H9 (cell line): ENCODE measurements at regions not wholly inside any gene's neighbourhood (a gene's known extent, or its start where the extent isn't known, plus 50 kb on each side); places are given as distances from the start of the nearest gene placed in this dataset.

Experiments used
- DNase-seq: peaks from one replicate; pipeline ENCODE4 v3.0.0-alpha.2; 2017
- H2AFZ ChIP-seq: one replicate; pipeline ENCODE4 v1.6.1; 2013; ENCODE audit warnings: mild to moderate bottlenecking, low read length, control low read depth, moderate library complexity
- H2AK5ac ChIP-seq: 2 replicates; pipeline ENCODE4 v1.6.1; 2013; ENCODE audit warnings: low read length, control low read depth, mixed read lengths; ENCODE audit not compliant: insufficient read length
- H2BK120ac ChIP-seq: one replicate; pipeline ENCODE4 v1.6.1; 2013; ENCODE audit warnings: low read depth, mild to moderate bottlenecking, low read length, control low read depth, inconsistent platforms; ENCODE audit not compliant: poor library complexity, severe bottlenecking
- H2BK12ac ChIP-seq: 2 replicates; pipeline ENCODE4 v1.6.1; 2013; ENCODE audit warnings: low read length, control low read depth, mixed read lengths, low read depth; ENCODE audit not compliant: insufficient read length
- H2BK15ac ChIP-seq: 2 replicates; pipeline ENCODE4 v1.6.1; 2013; ENCODE audit warnings: low read depth, low read length, control low read depth
- H2BK20ac ChIP-seq: one replicate; pipeline ENCODE4 v1.6.1; 2013; ENCODE audit warnings: low read depth, mild to moderate bottlenecking, low read length, control low read depth, inconsistent platforms; ENCODE audit not compliant: poor library complexity, severe bottlenecking
- H2BK5ac ChIP-seq: 2 replicates; pipeline ENCODE4 v1.6.1; 2013; ENCODE audit warnings: low read length, control low read depth, mixed read lengths; ENCODE audit not compliant: insufficient read length
- H3K14ac ChIP-seq: 2 replicates; pipeline ENCODE4 v1.6.1; 2013; ENCODE audit warnings: low read length, control low read depth; ENCODE audit not compliant: insufficient read depth
- H3K18ac ChIP-seq: 2 replicates; pipeline ENCODE4 v1.6.1; 2013; ENCODE audit warnings: low read depth, mild to moderate bottlenecking, mixed read lengths, low read length, control low read depth; ENCODE audit not compliant: insufficient read length
- H3K23ac ChIP-seq: 2 replicates; pipeline ENCODE4 v1.6.1; 2013; ENCODE audit warnings: low read length, control low read depth, mixed read lengths, low read depth; ENCODE audit not compliant: insufficient read length
- H3K23me2 ChIP-seq: 2 replicates; pipeline ENCODE4 v1.6.1; 2013; ENCODE audit warnings: low read depth, mild to moderate bottlenecking, mixed read lengths, low read length, control low read depth; ENCODE audit not compliant: insufficient read length, poor library complexity, severe bottlenecking
- H3K27ac ChIP-seq: 2 replicates; pipeline ENCODE4 v1.5.1; 2013; ENCODE audit warnings: low read length, control low read depth, mixed read lengths, low read depth; ENCODE audit not compliant: insufficient read length
- H3K27me3 ChIP-seq: 2 replicates; pipeline ENCODE4 v1.6.1; 2013; ENCODE audit warnings: low read length, control low read depth, inconsistent platforms; ENCODE audit not compliant: insufficient read depth
- H3K4ac ChIP-seq: 2 replicates; pipeline ENCODE4 v1.6.1; 2013; ENCODE audit warnings: low read depth, mild to moderate bottlenecking, control low read depth, inconsistent platforms, low read length, moderate library complexity
- H3K4me1 ChIP-seq: 2 replicates; pipeline ENCODE4 v1.6.1; 2013; ENCODE audit warnings: low read length, control low read depth, inconsistent platforms; ENCODE audit not compliant: insufficient read depth
- H3K4me2 ChIP-seq: 2 replicates; pipeline ENCODE4 v1.6.1; 2013; ENCODE audit warnings: low read length, control low read depth, mixed read lengths; ENCODE audit not compliant: insufficient read length, insufficient read depth
- H3K56ac ChIP-seq: 2 replicates; pipeline ENCODE4 v1.6.1; 2013; ENCODE audit warnings: low read depth, mild to moderate bottlenecking, mixed read lengths, low read length, control low read depth; ENCODE audit not compliant: insufficient read length
- H3K79me1 ChIP-seq: 2 replicates; pipeline ENCODE4 v1.6.1; 2013; ENCODE audit warnings: low read depth, mild to moderate bottlenecking, moderate library complexity, low read length, control low read depth, inconsistent platforms; ENCODE audit not compliant: insufficient read depth, poor library complexity, severe bottlenecking
- H3K79me2 ChIP-seq: 2 replicates; pipeline ENCODE4 v1.6.1; 2013; ENCODE audit warnings: low read length, control low read depth, inconsistent platforms; ENCODE audit not compliant: insufficient read depth
- H3K9ac ChIP-seq: 2 replicates; pipeline ENCODE4 v1.6.1; 2013; ENCODE audit warnings: low read length, control low read depth, mixed read lengths; ENCODE audit not compliant: insufficient read length; ENCODE audit errors: extremely low read depth
- H3K9me3 ChIP-seq: one replicate; pipeline ENCODE4 v1.6.1; 2013; ENCODE audit warnings: low read depth, low read length, inconsistent platforms; ENCODE audit not compliant: control insufficient read depth
- H3T11ph ChIP-seq: one replicate; pipeline ENCODE4 v1.6.1; 2013; ENCODE audit warnings: mild to moderate bottlenecking, low read length, control low read depth, inconsistent platforms
- H4K20me1 ChIP-seq: one replicate; pipeline ENCODE4 v1.6.1; 2013; ENCODE audit not compliant: control insufficient read depth, insufficient read length, insufficient read depth
- H4K5ac ChIP-seq: 2 replicates; pipeline ENCODE4 v1.6.1; 2013; ENCODE audit warnings: low read depth, mild to moderate bottlenecking, mixed read lengths, low read length, control low read depth; ENCODE audit not compliant: insufficient read length
- H4K8ac ChIP-seq: replicated peaks from 2 replicates; pipeline ENCODE4 v1.6.1; 2013; ENCODE audit warnings: low read length, control low read depth, mixed read lengths, low read depth; ENCODE audit not compliant: insufficient read length
- H4K91ac ChIP-seq: 2 replicates; pipeline ENCODE4 v1.6.1; 2013; ENCODE audit warnings: low read depth, mild to moderate bottlenecking, moderate library complexity, mixed read lengths, low read length, control low read depth; ENCODE audit not compliant: insufficient read length
- H3K27ac Mint-ChIP-seq, 3 experiments: 2 replicates in 2 of 3; 3 replicates in 1 of 3; pipeline ENCODE4 v1.8.0; 2020 to 2021; ENCODE audit warnings: mixed read lengths in 3 of 3, mild to moderate bottlenecking in 1 of 3, moderate library complexity in 1 of 3
- H3K27me3 Mint-ChIP-seq: 2 replicates; pipeline ENCODE4 v1.8.0; 2021; ENCODE audit warnings: low read depth, mild to moderate bottlenecking, moderate library complexity, mixed read lengths
- H3K36me3 Mint-ChIP-seq, 3 experiments: 2 replicates in 2 of 3; 3 replicates in 1 of 3; pipeline ENCODE4 v1.8.0; 2020 to 2021; ENCODE audit warnings: low read depth in 3 of 3, mixed read lengths in 3 of 3; ENCODE audit not compliant: insufficient read depth in 1 of 3
- H3K4me1 Mint-ChIP-seq, 2 experiments: 2 replicates each; pipeline ENCODE4 v1.8.0; 2020; ENCODE audit warnings: mixed read lengths in 2 of 2
- H3K4me3 Mint-ChIP-seq, 2 experiments: 2 replicates in 1 of 2; 3 replicates in 1 of 2; pipeline ENCODE4 v1.8.0; 2020 to 2021; ENCODE audit warnings: mild to moderate bottlenecking in 2 of 2, mixed read lengths in 2 of 2, moderate library complexity in 1 of 2
- H3K9me3 Mint-ChIP-seq, 2 experiments: 2 replicates in 1 of 2; 3 replicates in 1 of 2; pipeline ENCODE4 v1.8.0; 2020; ENCODE audit warnings: mild to moderate bottlenecking in 2 of 2, mixed read lengths in 2 of 2, moderate library complexity in 1 of 2
- WGBS: extraction: QIAGEN DNeasy Blood & Tissue Kit; methylation state at CpG from one replicate; pipeline ENCODE4 v1.1.7; 2013; ENCODE audit warnings: missing lambda C conversion rate, low lambda C conversion rate, mixed read lengths; ENCODE audit not compliant: insufficient read length; ENCODE audit errors: extremely low coverage; 5-methylcytosine and 5-hydroxymethylcytosine counted together
- TF ChIP-seq, protein P1 (sequence below): fragments of 200-600 bp; sonication (generic); conservative IDR thresholded peaks from 3 replicates; pipeline ENCODE4 v1.8.0; 2021; ENCODE audit warnings: antibody characterized with exemption, mild to moderate bottlenecking

GRCh38 chr4:28238876-28239275 is 1378.2 kb downstream of the STIM2 start:
- H2AFZ ChIP-seq = peak overlapping the region; percentile 42
- H3K23me2 ChIP-seq = no peaks in the 10 kb centered on the region
- no peak overlapping the region for H2BK5ac ChIP-seq
- H3K4me2 ChIP-seq = no peak overlapping the region
- TF ChIP-seq, protein P1, sequence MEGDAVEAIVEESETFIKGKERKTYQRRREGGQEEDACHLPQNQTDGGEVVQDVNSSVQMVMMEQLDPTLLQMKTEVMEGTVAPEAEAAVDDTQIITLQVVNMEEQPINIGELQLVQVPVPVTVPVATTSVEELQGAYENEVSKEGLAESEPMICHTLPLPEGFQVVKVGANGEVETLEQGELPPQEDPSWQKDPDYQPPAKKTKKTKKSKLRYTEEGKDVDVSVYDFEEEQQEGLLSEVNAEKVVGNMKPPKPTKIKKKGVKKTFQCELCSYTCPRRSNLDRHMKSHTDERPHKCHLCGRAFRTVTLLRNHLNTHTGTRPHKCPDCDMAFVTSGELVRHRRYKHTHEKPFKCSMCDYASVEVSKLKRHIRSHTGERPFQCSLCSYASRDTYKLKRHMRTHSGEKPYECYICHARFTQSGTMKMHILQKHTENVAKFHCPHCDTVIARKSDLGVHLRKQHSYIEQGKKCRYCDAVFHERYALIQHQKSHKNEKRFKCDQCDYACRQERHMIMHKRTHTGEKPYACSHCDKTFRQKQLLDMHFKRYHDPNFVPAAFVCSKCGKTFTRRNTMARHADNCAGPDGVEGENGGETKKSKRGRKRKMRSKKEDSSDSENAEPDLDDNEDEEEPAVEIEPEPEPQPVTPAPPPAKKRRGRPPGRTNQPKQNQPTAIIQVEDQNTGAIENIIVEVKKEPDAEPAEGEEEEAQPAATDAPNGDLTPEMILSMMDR = no peak
- H3K79me2 ChIP-seq = no peaks in the 10 kb centered on the region
- H3K4me1 ChIP-seq = no peaks in the 10 kb centered on the region
- no peak overlapping the region for H3K14ac ChIP-seq
- no peaks in the 10 kb centered on the region for H3K9me3 ChIP-seq
- H3K27me3 ChIP-seq = no peaks in the 10 kb centered on the region
- no peak overlapping the region for H3K23ac ChIP-seq
- H4K8ac ChIP-seq = no peak overlapping the region
- H2BK12ac ChIP-seq = no peak overlapping the region
- no peaks in the 10 kb centered on the region for H4K20me1 ChIP-seq
- H3K4me3 Mint-ChIP-seq = no peak overlapping the region
- no peak overlapping the region for H3K27ac ChIP-seq
- no peak overlapping the region for H3K27ac Mint-ChIP-seq
- H2BK20ac ChIP-seq = no peak overlapping the region
- peaks cover 0 to 3% of the 10 kb centered on the region in 2 experiments; a peak in 1 of 5 replicates for H3K9me3 Mint-ChIP-seq
- no peak overlapping the region for H2BK120ac ChIP-seq
- no peak overlapping the region for H3K9ac ChIP-seq
- WGBS = no CpG with 5 or more reads among the region's 3 CpGs
- no peak overlapping the region for H3T11ph ChIP-seq
- peaks cover 2 to 3% of the 10 kb centered on the region in 2 experiments; a peak in 3 of 4 replicates for H3K4me1 Mint-ChIP-seq
- no peak overlapping the region for H3K4ac ChIP-seq
- H2AK5ac ChIP-seq = no peak overlapping the region
- no peak overlapping the region for H4K91ac ChIP-seq
- no peaks in the 10 kb centered on the region for H3K36me3 Mint-ChIP-seq
- H3K27me3 Mint-ChIP-seq = no peaks in the 10 kb centered on the region
- H4K5ac ChIP-seq = no peak overlapping the region
- no peak overlapping the region for H2BK15ac ChIP-seq
- no peak overlapping the region for H3K56ac ChIP-seq
- DNase-seq = no peak
- no peaks in the 10 kb centered on the region for H3K79me1 ChIP-seq
- no peak overlapping the region for H3K18ac ChIP-seq
